ENCODE measurements at regions not wholly inside any gene's neighbourhood (a gene's known extent, or its start where the extent isn't known, plus 50 kb on each side); places are given as distances from the start of the nearest gene placed in this dataset.

DNA sequence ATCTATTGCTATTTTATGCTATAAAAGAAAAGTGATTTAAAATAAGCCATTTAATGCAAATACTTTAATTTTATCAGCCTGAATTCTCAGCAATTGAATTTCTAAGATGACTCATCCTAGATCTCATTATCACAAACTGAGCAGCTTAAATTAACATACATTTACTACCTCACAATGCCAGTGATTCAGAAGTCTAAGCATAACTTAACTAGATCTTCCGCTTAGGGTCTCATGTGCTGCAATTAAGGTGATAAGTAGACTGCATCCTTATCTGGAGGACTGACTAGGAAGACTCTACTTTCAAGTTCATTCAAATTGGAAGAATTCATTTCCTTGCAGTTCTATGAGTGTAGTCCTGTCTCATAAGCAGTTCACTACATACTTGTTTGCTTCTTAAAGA lies 286.6 kb downstream of the COL11A1 start:
- H3K79me2 ChIP-seq (ENCODE audit: low read depth) = no peaks in the 10 kb centered on the region
- no peak overlapping the region for H2AFZ ChIP-seq
- no peaks in the 10 kb centered on the region for H3K27me3 ChIP-seq (ENCODE audit: insufficient read depth, low read depth)
- no peaks in the 10 kb centered on the region for H4K20me1 ChIP-seq (ENCODE audit: insufficient read depth)
- intact Hi-C loops (cut with micrococcal nuclease; ENCODE audit: unreplicated experiment) = no loop called here
- H3K27ac ChIP-seq = no peak overlapping the region
- no peak overlapping the region for H3K4me3 ChIP-seq
- H3F3A ChIP-seq (ENCODE audit: insufficient read depth, low read depth) = no peaks in the 10 kb centered on the region
- TF ChIP-seq CTCF (conservative IDR thresholded peaks at IDR 0.05) (no peak), EZH2 (IDR thresholded peaks at IDR 0.05; ENCODE audit: low read depth) (no peak)
- no peak overlapping the region for H3K4me2 ChIP-seq
- CTCF ChIA-PET = no interaction called here
- H3K9me3 ChIP-seq (ENCODE audit: insufficient read depth, low read depth) = no peaks in the 10 kb centered on the region
- peaks cover 8% of the 10 kb centered on the region for H3K4me1 ChIP-seq (replicated peaks; ENCODE audit: insufficient read depth)
- no TSS peak for BruUV-seq (replicated peaks)
- POLR2A ChIA-PET (ENCODE audit: unreplicated experiment) = no interaction called here
- H3K36me3 ChIP-seq (ENCODE audit: low read depth) = no peaks in the 10 kb centered on the region
- DNase-seq = no peak
- peaks cover 5% of the 10 kb centered on the region; the same call in 1 of the 2 replicates for H3K9me2 ChIP-seq (ENCODE audit: insufficient read depth)

GRCh38 chr1:102800406-102800805 lies 307.9 kb downstream of the COL11A1 start:
- no peak for DNase-seq
- no peaks in the 10 kb centered on the region for H3K36me3 ChIP-seq (ENCODE audit: low read depth)
- intact Hi-C loops (cut with micrococcal nuclease; ENCODE audit: unreplicated experiment) = no loop called here
- H3K9me2 ChIP-seq (ENCODE audit: insufficient read depth) = no peaks in the 10 kb centered on the region
- no peak overlapping the region for H3K4me3 ChIP-seq
- no peak overlapping the region for H2AFZ ChIP-seq
- no peaks in the 10 kb centered on the region for H3K27me3 ChIP-seq (ENCODE audit: insufficient read depth, low read depth)
- POLR2A ChIA-PET (ENCODE audit: unreplicated experiment) = no interaction called here
- no peaks in the 10 kb centered on the region for H3K79me2 ChIP-seq (ENCODE audit: low read depth)
- H3F3A ChIP-seq (ENCODE audit: insufficient read depth, low read depth) = no peaks in the 10 kb centered on the region
- no TSS peak for BruUV-seq (replicated peaks)
- CTCF ChIA-PET = no interaction called here
- H3K4me2 ChIP-seq = no peak overlapping the region
- no peaks in the 10 kb centered on the region for H4K20me1 ChIP-seq (ENCODE audit: insufficient read depth)
- no peaks in the 10 kb centered on the region for H3K9me3 ChIP-seq (ENCODE audit: insufficient read depth, low read depth)
- no peak for TF ChIP-seq CTCF (conservative IDR thresholded peaks at IDR 0.05)
- no peak for TF ChIP-seq EZH2 (IDR thresholded peaks at IDR 0.05; ENCODE audit: low read depth)
- no peaks in the 10 kb centered on the region; the same call in 1 of the 2 replicates for H3K4me1 ChIP-seq (replicated peaks; ENCODE audit: insufficient read depth)
- no peak overlapping the region for H3K27ac ChIP-seq

- BruUV-seq (replicated peaks) = no TSS peak
- CTCF ChIA-PET = no interaction called here
- Histone ChIP-seq H3F3A (ENCODE audit: insufficient read depth, low read depth) (no peaks in the 10 kb centered on the region), H3K4me3 (no peak overlapping the region), H2AFZ (peak overlapping the region; percentile 28; the same call in 1 of the 2 replicates), H3K36me3 (ENCODE audit: low read depth) (no peaks in the 10 kb centered on the region), H3K4me2 (no peak overlapping the region), H3K27me3 (ENCODE audit: insufficient read depth, low read depth) (no peaks in the 10 kb centered on the region), H3K79me2 (ENCODE audit: low read depth) (no peaks in the 10 kb centered on the region), H3K9me3 (ENCODE audit: insufficient read depth, low read depth) (no peaks in the 10 kb centered on the region), H4K20me1 (ENCODE audit: insufficient read depth) (no peaks in the 10 kb centered on the region), H3K9me2 (ENCODE audit: insufficient read depth) (no peaks in the 10 kb centered on the region), H3K4me1 (replicated peaks; ENCODE audit: insufficient read depth) (no peaks in the 10 kb centered on the region; the same call in 1 of the 2 replicates), H3K27ac (no peak overlapping the region)
- intact Hi-C loops (cut with micrococcal nuclease; ENCODE audit: unreplicated experiment) = loop anchor here (10.0 kb wide), 1 partner anchor 235 kb away; no protein-coding TSS in a partner anchor
- DNase-seq = no peak
- TF ChIP-seq CTCF (conservative IDR thresholded peaks at IDR 0.05) (no peak), EZH2 (IDR thresholded peaks at IDR 0.05; ENCODE audit: low read depth) (no peak)
- POLR2A ChIA-PET (ENCODE audit: unreplicated experiment) = no interaction called here
Observed at GRCh38 chr1:102799496-102799895, 308.8 kb downstream of the COL11A1 start.

Data from PC-9 (cell line).